BJ (cell line): ENCODE measurements at regions not wholly inside any gene's neighbourhood (a gene's known extent, or its start where the extent isn't known, plus 50 kb on each side); places are given as distances from the start of the nearest gene placed in this dataset.

Source experiments
- CTCF ChIA-PET: fragments of 350-600 bp; formaldehyde crosslinking; extraction: SDS; loops from one replicate; lab custom pipeline; 2021; ENCODE audit warnings: antibody characterized with exemption, inconsistent platforms; lab: Yijun Ruan, JAX
- POLR2A ChIA-PET: fragments of 300-600 bp; sonication (Branson Sonifier 250); formaldehyde crosslinking; extraction: SDS; loops from one replicate; lab custom pipeline; 2021; ENCODE audit warnings: antibody characterized with exemption; lab: Charles Lee
- DNase-seq: peaks from one replicate; pipeline ENCODE4 v3.0.0-alpha.2; 2011; ENCODE audit warnings: low read depth
- H3K27me3 ChIP-seq: 2 replicates; pipeline ENCODE4 v1.6.0; 2011; ENCODE audit warnings: low read length; ENCODE audit not compliant: control insufficient read depth, insufficient read depth
- H3K36me3 ChIP-seq: 2 replicates; pipeline ENCODE4 v1.5.1; 2011; ENCODE audit warnings: low read length; ENCODE audit not compliant: control insufficient read depth, insufficient read depth
- H3K4me3 ChIP-seq: 2 replicates; pipeline ENCODE4 v1.5.1; 2011; ENCODE audit warnings: low read depth, mild to moderate bottlenecking, control low read depth, low read length
- CTCF ChIP-seq: IDR thresholded peaks from 2 replicates; pipeline ENCODE4 v1.5.1; 2011; ENCODE audit warnings: low read depth, mild to moderate bottlenecking, control low read depth, inconsistent platforms, low read length, moderate library complexity; ENCODE audit not compliant: insufficient read depth

DNA sequence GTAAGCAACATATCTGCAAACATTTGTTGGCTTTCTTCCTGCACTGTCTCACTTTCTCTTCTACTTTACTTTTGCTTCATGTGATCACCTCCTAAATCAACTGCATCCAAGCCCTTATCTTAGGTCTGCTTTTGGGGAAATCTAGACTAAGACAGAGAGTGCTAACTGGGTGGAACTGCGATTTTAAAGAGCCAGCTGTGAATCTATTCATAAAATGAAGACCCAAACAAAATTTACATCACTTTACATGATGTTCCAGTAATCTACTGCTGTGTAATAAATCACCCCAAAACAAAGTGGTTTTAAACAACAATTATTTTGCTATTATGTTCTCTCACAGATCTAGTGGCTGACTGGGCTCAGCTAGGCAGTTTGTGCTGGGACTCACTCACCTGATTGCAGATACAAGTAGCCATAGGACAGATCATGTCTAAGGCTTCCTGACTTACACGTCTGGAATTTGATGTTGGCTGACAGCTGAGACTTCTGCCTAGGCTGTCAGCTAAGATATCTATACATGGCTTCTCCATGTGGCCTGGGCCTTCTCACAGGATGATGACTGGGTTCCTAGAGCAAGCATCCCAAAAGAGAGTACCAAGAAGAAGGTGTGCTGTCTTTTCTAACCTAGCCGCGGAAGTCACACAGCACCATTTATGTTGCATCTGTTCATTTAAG lies 145.1 kb upstream of the TBCA start:
- DNase-seq = no peak
- Histone ChIP-seq H3K36me3 (no peaks in the 10 kb centered on the region), H3K4me3 (no peak overlapping the region), H3K27me3 (no peaks in the 10 kb centered on the region; the same call in 1 of the 2 replicates)
- CTCF ChIA-PET = interaction anchor here (0.6 kb wide), 1 partner anchor 21 kb away, joined by 3 read pairs; no protein-coding TSS in a partner anchor
- no peak for TF ChIP-seq CTCF
- POLR2A ChIA-PET = no interaction called here

DNA sequence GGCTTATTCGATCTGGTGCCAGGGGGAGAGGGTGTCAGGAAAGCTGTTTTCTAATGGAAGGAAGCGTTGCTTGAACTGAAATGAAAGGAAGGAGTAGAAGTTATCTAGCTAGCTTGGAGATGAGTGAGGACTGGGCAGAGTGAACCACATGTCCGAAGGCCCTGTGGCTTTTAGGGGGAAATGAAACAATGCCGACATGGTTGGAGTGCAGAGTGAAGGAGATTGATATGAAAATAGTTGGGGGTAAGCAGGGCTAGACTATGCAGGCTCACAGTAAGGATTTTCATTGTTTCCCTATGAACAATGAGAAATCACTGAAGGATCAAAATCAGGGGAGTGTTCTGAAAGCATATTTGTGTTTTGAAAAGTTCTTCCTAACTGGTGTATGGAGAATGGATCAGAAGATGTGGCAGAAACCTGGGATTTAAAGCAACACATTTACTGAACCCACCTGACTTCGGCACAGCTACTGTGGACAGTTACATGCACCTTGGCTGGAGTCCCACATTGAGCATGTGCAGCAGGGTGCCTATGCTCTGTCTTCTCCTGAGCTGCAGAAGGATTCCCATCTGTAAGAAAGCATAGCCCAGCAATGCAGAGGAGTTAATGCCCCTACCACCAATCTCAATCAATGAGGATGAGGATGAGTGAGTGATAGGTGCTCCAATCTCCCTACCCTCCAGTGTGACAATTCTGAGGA lies 144.4 kb upstream of the TBCA start:
- H3K4me3 ChIP-seq = no peak overlapping the region
- ChIA-PET POLR2A (no interaction called here), CTCF (interaction anchor here (0.6 to 1.2 kb wide), 2 partner anchors 16 to 21 kb away, joined by 3 read pairs; no protein-coding TSS in a partner anchor)
- no peaks in the 10 kb centered on the region; the same call in 1 of the 2 replicates for H3K27me3 ChIP-seq
- no peak for DNase-seq
- H3K36me3 ChIP-seq = no peaks in the 10 kb centered on the region
- TF ChIP-seq CTCF = no peak

DNA sequence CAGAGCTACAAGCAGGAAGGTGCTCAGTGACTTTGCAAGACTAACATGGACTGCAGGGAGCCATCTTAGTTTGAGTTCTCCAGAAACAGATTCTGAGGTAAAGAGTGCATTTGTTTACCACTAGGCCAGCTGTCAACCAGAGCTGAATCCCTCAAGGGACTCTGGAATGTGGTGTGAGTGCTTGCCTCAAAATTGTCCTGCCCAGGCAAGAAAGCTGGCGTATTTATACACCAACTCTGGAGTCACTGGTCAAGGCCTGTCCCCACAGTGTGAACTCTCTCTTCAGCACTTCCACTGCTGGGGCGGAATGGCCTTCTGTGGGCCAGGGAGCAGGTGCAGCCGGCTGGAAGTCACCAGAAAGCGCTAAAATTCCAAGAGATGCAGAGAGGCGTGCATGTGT lies 139.2 kb upstream of the TBCA start:
- POLR2A ChIA-PET = no interaction called here
- H3K36me3 ChIP-seq = no peaks in the 10 kb centered on the region
- no peak overlapping the region for H3K4me3 ChIP-seq
- CTCF ChIA-PET = interaction anchor here (2.1 kb wide), 1 partner anchor 10 kb away, joined by 4 read pairs; no protein-coding TSS in a partner anchor
- DNase-seq = no peak
- TF ChIP-seq CTCF = no peak
- peaks cover 17% of the 10 kb centered on the region for H3K27me3 ChIP-seq

DNA sequence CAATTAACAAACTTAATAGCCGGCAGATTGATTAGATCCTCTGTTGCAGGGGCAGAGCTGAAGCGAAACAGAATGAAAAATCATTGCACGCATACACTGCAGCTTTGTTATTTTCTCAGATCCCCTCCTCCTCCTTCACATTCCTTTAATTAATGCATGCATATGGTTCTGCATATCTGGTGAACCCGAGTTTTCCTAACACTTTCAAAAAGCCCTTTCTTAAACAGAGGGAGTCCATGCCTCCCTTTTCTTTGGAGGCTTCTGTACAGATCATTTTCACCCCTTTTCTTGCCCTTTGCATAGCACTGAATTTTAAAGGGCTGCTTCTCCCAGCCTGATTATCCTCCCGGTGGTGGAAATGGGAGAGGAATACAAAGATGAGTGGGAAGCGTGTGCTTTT lies 136.6 kb upstream of the TBCA start:
- Histone ChIP-seq H3K27me3 (peaks cover 17% of the 10 kb centered on the region), H3K36me3 (no peaks in the 10 kb centered on the region), H3K4me3 (no peak overlapping the region)
- CTCF ChIA-PET = interaction anchor here (1.4 kb wide), 1 partner anchor 37 kb away, joined by 3 read pairs; no protein-coding TSS in a partner anchor
- TF ChIP-seq CTCF = no peak
- POLR2A ChIA-PET = no interaction called here
- DNase-seq = no peak

- H3K36me3 ChIP-seq = no peaks in the 10 kb centered on the region
- H3K27me3 ChIP-seq = peaks cover 17% of the 10 kb centered on the region
- ChIA-PET CTCF (no interaction called here), POLR2A (no interaction called here)
- DNase-seq = no peak
- no peak overlapping the region for H3K4me3 ChIP-seq
- TF ChIP-seq CTCF = no peak
These were observed 134.6 kb upstream of the TBCA start for GRCh38 chr5:77910602-77911188.
